Testis (tissue), 2 donors: ENCODE measurements at regions not wholly inside any gene's neighbourhood (a gene's known extent, or its start where the extent isn't known, plus 50 kb on each side); places are given as distances from the start of the nearest gene placed in this dataset.

ENCODE experiments used
- CTCF ChIP-seq, 3 experiments: fragments of 450-650 bp in 2 of 3; fragments of 200-600 bp in 1 of 3; sonication (generic) in 1 of 3; IDR thresholded peaks; one replicate each; pipeline ENCODE4 v1.5.1; 2016 to 2019; ENCODE audit warnings: antibody characterized with exemption in 3 of 3, mild to moderate bottlenecking in 2 of 3, moderate library complexity in 1 of 3
- POLR2A ChIP-seq: fragments of 450-650 bp; IDR thresholded peaks from one replicate; pipeline ENCODE4 v1.6.1; 2017; ENCODE audit warnings: antibody characterized with exemption, mild to moderate bottlenecking, moderate library complexity

GRCh38 chr12:58142991-58143390 is 201.6 kb downstream of the ATP23 start:
- TF ChIP-seq POLR2A (no peak), CTCF (IDR thresholded peaks at IDR 0.05) (no peak)
